GM23338 (cell line): ENCODE measurements at regions not wholly inside any gene's neighbourhood (a gene's known extent, or its start where the extent isn't known, plus 50 kb on each side); places are given as distances from the start of the nearest gene placed in this dataset.
A peak's percentile ranks its signal among the peaks of the same experiment; 100 is the strongest.

Source experiments
- ATAC-seq: fragments of 200-7000 bp; cut with Tn5 transposase; 3 replicates; pipeline ENCODE4 v1.9.1; 2020
- DNase-seq: peaks from one replicate; pipeline ENCODE4 v3.0.0-alpha.2; 2015; ENCODE audit warnings: low spot score
- H2AFZ ChIP-seq: fragments of 200-600 bp; sonication (generic); 2 replicates; pipeline ENCODE4 v1.8.0; 2016; ENCODE audit warnings: antibody characterized with exemption, mild to moderate bottlenecking, moderate library complexity
- H3F3A ChIP-seq: fragments of 200-600 bp; sonication (generic); replicated peaks from 2 replicates; pipeline ENCODE4 v1.8.0; 2017; ENCODE audit warnings: antibody characterized with exemption, mixed run types, low read depth
- H3K27ac ChIP-seq: fragments of 200-600 bp; sonication (generic); 2 replicates; pipeline ENCODE4 v1.6.1; 2016; ENCODE audit warnings: low read depth
- H3K27me3 ChIP-seq: fragments of 200-600 bp; sonication (generic); 2 replicates; pipeline ENCODE4 v1.8.0; 2016; ENCODE audit warnings: mild to moderate bottlenecking, mixed run types, moderate library complexity; ENCODE audit not compliant: insufficient read depth
- H3K36me3 ChIP-seq: fragments of 200-600 bp; sonication (generic); 2 replicates; pipeline ENCODE4 v1.8.0; 2016; ENCODE audit warnings: mild to moderate bottlenecking; ENCODE audit not compliant: insufficient read depth
- H3K4me1 ChIP-seq: fragments of 200-600 bp; sonication (generic); 2 replicates; pipeline ENCODE4 v1.8.0; 2016; ENCODE audit warnings: mild to moderate bottlenecking, moderate library complexity; ENCODE audit not compliant: insufficient read depth
- H3K4me2 ChIP-seq: fragments of 200-600 bp; sonication (generic); 2 replicates; pipeline ENCODE4 v1.7.1; 2017; ENCODE audit warnings: mixed run types
- H3K4me3 ChIP-seq: fragments of 200-600 bp; sonication (generic); 2 replicates; pipeline ENCODE4 v1.6.1; 2016; ENCODE audit warnings: mixed run types
- H3K79me2 ChIP-seq: fragments of 200-600 bp; sonication (generic); replicated peaks from 2 replicates; pipeline ENCODE4 v1.8.0; 2017; ENCODE audit warnings: mild to moderate bottlenecking; ENCODE audit not compliant: insufficient read depth
- H3K9me2 ChIP-seq: fragments of 200-600 bp; sonication (generic); 2 replicates; pipeline ENCODE4 v1.8.0; 2017; ENCODE audit not compliant: insufficient read depth
- H4K20me1 ChIP-seq: fragments of 200-600 bp; sonication (generic); replicated peaks from 2 replicates; pipeline ENCODE4 v1.8.0; 2017; ENCODE audit warnings: mild to moderate bottlenecking; ENCODE audit not compliant: insufficient read depth
- H3K27ac Mint-ChIP-seq: 2 replicates; pipeline ENCODE4 v1.8.0; 2020; ENCODE audit warnings: inconsistent platforms, mild to moderate bottlenecking, moderate library complexity, mixed read lengths
- H3K27me3 Mint-ChIP-seq: 3 replicates; pipeline ENCODE4 v1.8.0; 2022; ENCODE audit warnings: low read depth, mild to moderate bottlenecking, moderate library complexity, mixed read lengths, inconsistent platforms; ENCODE audit not compliant: insufficient read depth, poor library complexity
- H3K36me3 Mint-ChIP-seq: 3 replicates; pipeline ENCODE4 v1.8.0; 2021; ENCODE audit warnings: low read depth, mild to moderate bottlenecking, inconsistent platforms, moderate library complexity, mixed read lengths
- H3K4me1 Mint-ChIP-seq: 3 replicates; pipeline ENCODE4 v1.8.0; 2020; ENCODE audit warnings: mild to moderate bottlenecking, inconsistent platforms, mixed read lengths
- H3K4me3 Mint-ChIP-seq: 3 replicates; pipeline ENCODE4 v1.8.0; 2021; ENCODE audit warnings: moderate library complexity, mild to moderate bottlenecking, inconsistent platforms, mixed read lengths
- H3K9me3 Mint-ChIP-seq: 3 replicates; pipeline ENCODE4 v1.8.0; 2020; ENCODE audit warnings: moderate library complexity, mild to moderate bottlenecking, inconsistent platforms, mixed read lengths
- CREB1 ChIP-seq: fragments of 250-450 bp; sonication (Bioruptor Pico); IDR thresholded peaks from 2 replicates; pipeline ENCODE4 v1.5.0; 2020; ENCODE audit warnings: low read depth, mild to moderate bottlenecking, moderate library complexity
- ETS1 ChIP-seq: IDR thresholded peaks from 2 replicates; pipeline ENCODE4 v1.6.1; 2016; ENCODE audit warnings: antibody characterized with exemption
- EZH2 ChIP-seq: fragments of 200-600 bp; sonication (generic); IDR thresholded peaks from one replicate; pipeline ENCODE4 v1.8.0; 2017; ENCODE audit warnings: antibody characterized with exemption, mild to moderate bottlenecking, low read depth; ENCODE audit not compliant: unreplicated experiment
- EZH2phosphoT487 ChIP-seq: fragments of 200-600 bp; sonication (generic); IDR thresholded peaks from one replicate; pipeline ENCODE4 v1.8.1; 2018; ENCODE audit warnings: antibody characterized with exemption; ENCODE audit not compliant: unreplicated experiment
- JUNB ChIP-seq: IDR thresholded peaks from one replicate; pipeline ENCODE4 v1.6.1; 2016; ENCODE audit warnings: antibody characterized with exemption; ENCODE audit not compliant: unreplicated experiment
- NANOG ChIP-seq: IDR thresholded peaks from 2 replicates; pipeline ENCODE4 v1.6.1; 2016; ENCODE audit warnings: antibody characterized with exemption, borderline replicate concordance
- POLR2AphosphoS5 ChIP-seq: IDR thresholded peaks from 2 replicates; pipeline ENCODE4 v1.6.1; 2016; ENCODE audit warnings: antibody characterized with exemption, low read depth
- STAT1 ChIP-seq: IDR thresholded peaks from one replicate; pipeline ENCODE4 v1.6.1; 2016; ENCODE audit warnings: antibody characterized with exemption; ENCODE audit not compliant: unreplicated experiment
- ZNF114 ChIP-seq: fragments of 250-450 bp; sonication (Bioruptor Pico); IDR thresholded peaks from 2 replicates; pipeline ENCODE4 v1.5.0; 2020; ENCODE audit warnings: mild to moderate bottlenecking, moderate library complexity
- ZNF331 ChIP-seq: fragments of 250-450 bp; sonication (Bioruptor Pico); IDR thresholded peaks from 2 replicates; pipeline ENCODE4 v1.5.0; 2020; ENCODE audit warnings: low read depth, mild to moderate bottlenecking, moderate library complexity
- TF ChIP-seq, protein P1 (sequence below), 2 experiments: fragments of 200-600 bp in 1 of 2; sonication (generic) in 1 of 2; conservative IDR thresholded peaks; 2 replicates each; pipeline versions ENCODE4 v1.5.1 to v1.6.1; 2016 to 2017; ENCODE audit warnings: antibody characterized with exemption in 2 of 2, low read depth in 2 of 2, mild to moderate bottlenecking in 2 of 2, moderate library complexity in 1 of 2
- TF ChIP-seq, protein P2 (sequence below): fragments of 250-450 bp; sonication (Bioruptor Pico); IDR thresholded peaks from 2 replicates; pipeline ENCODE4 v1.5.0; 2020; ENCODE audit warnings: mild to moderate bottlenecking, moderate library complexity
- TF ChIP-seq, protein P3 (sequence below): IDR thresholded peaks from one replicate; pipeline ENCODE4 v1.6.1; 2018; ENCODE audit warnings: antibody characterized with exemption; ENCODE audit not compliant: unreplicated experiment

DNA sequence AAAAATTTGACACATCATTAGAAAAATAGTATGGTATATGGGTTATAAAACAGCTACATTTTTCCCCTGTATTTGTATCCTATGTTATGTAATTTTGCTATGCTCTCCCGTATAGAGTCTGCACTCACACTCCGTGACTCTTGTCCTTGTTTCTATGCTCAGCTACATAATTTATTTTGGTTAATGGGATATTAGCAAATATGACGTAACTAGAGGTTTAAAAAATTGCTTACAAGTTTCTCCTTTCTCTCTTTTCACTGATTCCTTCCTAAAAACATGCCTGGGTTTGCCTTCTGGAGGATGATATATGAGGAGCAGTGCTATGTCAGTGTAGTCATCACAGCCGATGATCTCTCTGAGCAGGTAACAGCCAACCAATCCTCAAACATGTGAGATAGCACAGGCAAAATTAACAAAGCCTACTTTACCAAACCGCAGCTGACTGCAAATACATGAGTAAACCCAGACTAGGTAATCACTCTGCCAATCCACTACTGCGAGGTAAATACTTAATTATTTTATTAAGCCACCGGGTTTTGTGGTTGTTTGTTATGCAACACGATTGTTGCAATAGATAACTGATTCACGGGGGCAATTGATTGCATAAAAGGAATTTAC, 126.9 kb downstream of the KIF2B start:
- Histone ChIP-seq H4K20me1 (no peaks in the 10 kb centered on the region), H3K9me2 (no peaks in the 10 kb centered on the region), H3K36me3 (no peaks in the 10 kb centered on the region), H3K27ac (no peak overlapping the region), H3K4me2 (no peak overlapping the region), H3F3A (no peaks in the 10 kb centered on the region), H3K4me3 (no peak overlapping the region), H3K4me1 (peaks cover 7% of the 10 kb centered on the region), H2AFZ (peak overlapping the region; percentile 64), H3K79me2 (no peaks in the 10 kb centered on the region), H3K27me3 (no peaks in the 10 kb centered on the region)
- peaks cover 23% of the 10 kb centered on the region for H3K9me3 Mint-ChIP-seq
- DNase-seq (peak; percentile 11), ATAC-seq (peak; percentile 35; the same call in 2 of the 3 replicates)
- H3K4me3 Mint-ChIP-seq: no peak overlapping the region
- H3K27ac Mint-ChIP-seq: peak overlapping the region; percentile 86; the same call in 1 of the 2 replicates
- H3K4me1 Mint-ChIP-seq: peaks cover 4% of the 10 kb centered on the region; the same call in 2 of the 3 replicates
- no peaks in the 10 kb centered on the region for H3K27me3 Mint-ChIP-seq
- no peak for TF ChIP-seq EZH2
- TF ChIP-seq, protein P1, sequence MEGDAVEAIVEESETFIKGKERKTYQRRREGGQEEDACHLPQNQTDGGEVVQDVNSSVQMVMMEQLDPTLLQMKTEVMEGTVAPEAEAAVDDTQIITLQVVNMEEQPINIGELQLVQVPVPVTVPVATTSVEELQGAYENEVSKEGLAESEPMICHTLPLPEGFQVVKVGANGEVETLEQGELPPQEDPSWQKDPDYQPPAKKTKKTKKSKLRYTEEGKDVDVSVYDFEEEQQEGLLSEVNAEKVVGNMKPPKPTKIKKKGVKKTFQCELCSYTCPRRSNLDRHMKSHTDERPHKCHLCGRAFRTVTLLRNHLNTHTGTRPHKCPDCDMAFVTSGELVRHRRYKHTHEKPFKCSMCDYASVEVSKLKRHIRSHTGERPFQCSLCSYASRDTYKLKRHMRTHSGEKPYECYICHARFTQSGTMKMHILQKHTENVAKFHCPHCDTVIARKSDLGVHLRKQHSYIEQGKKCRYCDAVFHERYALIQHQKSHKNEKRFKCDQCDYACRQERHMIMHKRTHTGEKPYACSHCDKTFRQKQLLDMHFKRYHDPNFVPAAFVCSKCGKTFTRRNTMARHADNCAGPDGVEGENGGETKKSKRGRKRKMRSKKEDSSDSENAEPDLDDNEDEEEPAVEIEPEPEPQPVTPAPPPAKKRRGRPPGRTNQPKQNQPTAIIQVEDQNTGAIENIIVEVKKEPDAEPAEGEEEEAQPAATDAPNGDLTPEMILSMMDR (conservative IDR thresholded peaks at IDR 0.05; ENCODE audit: low read depth in 2 of 2): no peak
- TF ChIP-seq ZNF331: no peak
- no peak for TF ChIP-seq EZH2phosphoT487
- no peak for TF ChIP-seq ZNF114 (CRISPR knock-in tag)
- TF ChIP-seq CREB1 (CRISPR knock-in tag): no peak
- TF ChIP-seq NANOG: no peak
- TF ChIP-seq, protein P2, sequence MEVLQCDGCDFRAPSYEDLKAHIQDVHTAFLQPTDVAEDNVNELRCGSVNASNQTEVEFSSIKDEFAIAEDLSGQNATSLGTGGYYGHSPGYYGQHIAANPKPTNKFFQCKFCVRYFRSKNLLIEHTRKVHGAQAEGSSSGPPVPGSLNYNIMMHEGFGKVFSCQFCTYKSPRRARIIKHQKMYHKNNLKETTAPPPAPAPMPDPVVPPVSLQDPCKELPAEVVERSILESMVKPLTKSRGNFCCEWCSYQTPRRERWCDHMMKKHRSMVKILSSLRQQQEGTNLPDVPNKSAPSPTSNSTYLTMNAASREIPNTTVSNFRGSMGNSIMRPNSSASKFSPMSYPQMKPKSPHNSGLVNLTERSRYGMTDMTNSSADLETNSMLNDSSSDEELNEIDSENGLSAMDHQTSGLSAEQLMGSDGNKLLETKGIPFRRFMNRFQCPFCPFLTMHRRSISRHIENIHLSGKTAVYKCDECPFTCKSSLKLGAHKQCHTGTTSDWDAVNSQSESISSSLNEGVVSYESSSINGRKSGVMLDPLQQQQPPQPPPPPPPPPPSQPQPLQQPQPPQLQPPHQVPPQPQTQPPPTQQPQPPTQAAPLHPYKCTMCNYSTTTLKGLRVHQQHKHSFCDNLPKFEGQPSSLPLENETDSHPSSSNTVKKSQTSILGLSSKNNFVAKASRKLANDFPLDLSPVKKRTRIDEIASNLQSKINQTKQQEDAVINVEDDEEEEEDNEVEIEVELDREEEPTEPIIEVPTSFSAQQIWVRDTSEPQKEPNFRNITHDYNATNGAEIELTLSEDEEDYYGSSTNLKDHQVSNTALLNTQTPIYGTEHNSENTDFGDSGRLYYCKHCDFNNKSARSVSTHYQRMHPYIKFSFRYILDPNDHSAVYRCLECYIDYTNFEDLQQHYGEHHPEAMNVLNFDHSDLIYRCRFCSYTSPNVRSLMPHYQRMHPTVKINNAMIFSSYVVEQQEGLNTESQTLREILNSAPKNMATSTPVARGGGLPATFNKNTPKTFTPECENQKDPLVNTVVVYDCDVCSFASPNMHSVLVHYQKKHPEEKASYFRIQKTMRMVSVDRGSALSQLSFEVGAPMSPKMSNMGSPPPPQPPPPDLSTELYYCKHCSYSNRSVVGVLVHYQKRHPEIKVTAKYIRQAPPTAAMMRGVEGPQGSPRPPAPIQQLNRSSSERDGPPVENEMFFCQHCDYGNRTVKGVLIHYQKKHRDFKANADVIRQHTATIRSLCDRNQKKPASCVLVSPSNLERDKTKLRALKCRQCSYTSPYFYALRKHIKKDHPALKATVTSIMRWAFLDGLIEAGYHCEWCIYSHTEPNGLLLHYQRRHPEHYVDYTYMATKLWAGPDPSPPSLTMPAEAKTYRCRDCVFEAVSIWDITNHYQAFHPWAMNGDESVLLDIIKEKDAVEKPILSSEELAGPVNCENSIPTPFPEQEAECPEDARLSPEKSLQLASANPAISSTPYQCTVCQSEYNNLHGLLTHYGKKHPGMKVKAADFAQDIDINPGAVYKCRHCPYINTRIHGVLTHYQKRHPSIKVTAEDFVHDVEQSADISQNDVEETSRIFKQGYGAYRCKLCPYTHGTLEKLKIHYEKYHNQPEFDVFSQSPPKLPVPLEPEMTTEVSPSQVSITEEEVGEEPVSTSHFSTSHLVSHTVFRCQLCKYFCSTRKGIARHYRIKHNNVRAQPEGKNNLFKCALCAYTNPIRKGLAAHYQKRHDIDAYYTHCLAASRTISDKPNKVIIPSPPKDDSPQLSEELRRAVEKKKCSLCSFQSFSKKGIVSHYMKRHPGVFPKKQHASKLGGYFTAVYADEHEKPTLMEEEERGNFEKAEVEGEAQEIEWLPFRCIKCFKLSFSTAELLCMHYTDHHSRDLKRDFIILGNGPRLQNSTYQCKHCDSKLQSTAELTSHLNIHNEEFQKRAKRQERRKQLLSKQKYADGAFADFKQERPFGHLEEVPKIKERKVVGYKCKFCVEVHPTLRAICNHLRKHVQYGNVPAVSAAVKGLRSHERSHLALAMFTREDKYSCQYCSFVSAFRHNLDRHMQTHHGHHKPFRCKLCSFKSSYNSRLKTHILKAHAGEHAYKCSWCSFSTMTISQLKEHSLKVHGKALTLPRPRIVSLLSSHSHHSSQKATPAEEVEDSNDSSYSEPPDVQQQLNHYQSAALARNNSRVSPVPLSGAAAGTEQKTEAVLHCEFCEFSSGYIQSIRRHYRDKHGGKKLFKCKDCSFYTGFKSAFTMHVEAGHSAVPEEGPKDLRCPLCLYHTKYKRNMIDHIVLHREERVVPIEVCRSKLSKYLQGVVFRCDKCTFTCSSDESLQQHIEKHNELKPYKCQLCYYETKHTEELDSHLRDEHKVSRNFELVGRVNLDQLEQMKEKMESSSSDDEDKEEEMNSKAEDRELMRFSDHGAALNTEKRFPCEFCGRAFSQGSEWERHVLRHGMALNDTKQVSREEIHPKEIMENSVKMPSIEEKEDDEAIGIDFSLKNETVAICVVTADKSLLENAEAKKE (CRISPR knock-in tag): no peak
- no peak for TF ChIP-seq JUNB
- TF ChIP-seq, protein P3, sequence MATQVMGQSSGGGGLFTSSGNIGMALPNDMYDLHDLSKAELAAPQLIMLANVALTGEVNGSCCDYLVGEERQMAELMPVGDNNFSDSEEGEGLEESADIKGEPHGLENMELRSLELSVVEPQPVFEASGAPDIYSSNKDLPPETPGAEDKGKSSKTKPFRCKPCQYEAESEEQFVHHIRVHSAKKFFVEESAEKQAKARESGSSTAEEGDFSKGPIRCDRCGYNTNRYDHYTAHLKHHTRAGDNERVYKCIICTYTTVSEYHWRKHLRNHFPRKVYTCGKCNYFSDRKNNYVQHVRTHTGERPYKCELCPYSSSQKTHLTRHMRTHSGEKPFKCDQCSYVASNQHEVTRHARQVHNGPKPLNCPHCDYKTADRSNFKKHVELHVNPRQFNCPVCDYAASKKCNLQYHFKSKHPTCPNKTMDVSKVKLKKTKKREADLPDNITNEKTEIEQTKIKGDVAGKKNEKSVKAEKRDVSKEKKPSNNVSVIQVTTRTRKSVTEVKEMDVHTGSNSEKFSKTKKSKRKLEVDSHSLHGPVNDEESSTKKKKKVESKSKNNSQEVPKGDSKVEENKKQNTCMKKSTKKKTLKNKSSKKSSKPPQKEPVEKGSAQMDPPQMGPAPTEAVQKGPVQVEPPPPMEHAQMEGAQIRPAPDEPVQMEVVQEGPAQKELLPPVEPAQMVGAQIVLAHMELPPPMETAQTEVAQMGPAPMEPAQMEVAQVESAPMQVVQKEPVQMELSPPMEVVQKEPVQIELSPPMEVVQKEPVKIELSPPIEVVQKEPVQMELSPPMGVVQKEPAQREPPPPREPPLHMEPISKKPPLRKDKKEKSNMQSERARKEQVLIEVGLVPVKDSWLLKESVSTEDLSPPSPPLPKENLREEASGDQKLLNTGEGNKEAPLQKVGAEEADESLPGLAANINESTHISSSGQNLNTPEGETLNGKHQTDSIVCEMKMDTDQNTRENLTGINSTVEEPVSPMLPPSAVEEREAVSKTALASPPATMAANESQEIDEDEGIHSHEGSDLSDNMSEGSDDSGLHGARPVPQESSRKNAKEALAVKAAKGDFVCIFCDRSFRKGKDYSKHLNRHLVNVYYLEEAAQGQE: no peak
- TF ChIP-seq POLR2AphosphoS5: no peak
- no peak for TF ChIP-seq STAT1
- TF ChIP-seq ETS1: no peak
- H3K36me3 Mint-ChIP-seq: peaks cover 29% of the 10 kb centered on the region; the same call in 2 of the 3 replicates
